ENCODE measurements at regions not wholly inside any gene's neighbourhood (a gene's known extent, or its start where the extent isn't known, plus 50 kb on each side); places are given as distances from the start of the nearest gene placed in this dataset.

DNA sequence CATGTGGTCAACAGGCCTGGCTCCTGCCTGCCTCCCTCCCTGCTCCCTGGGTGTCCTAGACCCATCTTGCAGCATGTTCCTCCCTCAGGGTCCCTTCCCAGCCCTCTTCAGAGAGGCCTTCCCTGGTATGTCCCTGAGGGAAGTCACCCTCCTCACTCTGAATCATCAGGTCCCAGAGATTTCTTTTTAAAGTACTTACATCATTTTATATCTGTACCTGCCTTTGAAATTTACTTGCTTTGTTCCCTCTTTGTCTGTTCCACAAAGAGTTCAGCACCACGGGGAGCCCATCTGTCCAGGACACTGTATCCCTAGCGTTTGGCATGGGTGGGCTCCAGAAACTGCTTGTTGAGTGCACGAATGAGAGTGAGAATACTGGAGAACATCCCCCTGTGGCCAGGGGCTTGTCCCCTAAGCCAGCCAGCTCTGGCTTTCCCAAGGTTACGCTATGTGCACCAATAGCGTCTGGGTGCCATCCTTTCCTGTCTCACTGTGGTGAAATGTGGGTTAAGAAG lies 50.6 kb upstream of the IGFBP3 start:
- Histone ChIP-seq H2AFZ (ENCODE audit: low read depth, low read length) (no peak overlapping the region), H3K36me3 (ENCODE audit: insufficient read depth, low read length) (no peaks in the 10 kb centered on the region), H3K27me3 (ENCODE audit: insufficient read depth, low read length) (no peaks in the 10 kb centered on the region), H3K9me3 (ENCODE audit: low read length) (peaks cover 3% of the 10 kb centered on the region), H3K4me1 (ENCODE audit: insufficient read depth, low read length) (no peaks in the 10 kb centered on the region), H3K4me3 (ENCODE audit: low read length) (no peak overlapping the region)

DNA sequence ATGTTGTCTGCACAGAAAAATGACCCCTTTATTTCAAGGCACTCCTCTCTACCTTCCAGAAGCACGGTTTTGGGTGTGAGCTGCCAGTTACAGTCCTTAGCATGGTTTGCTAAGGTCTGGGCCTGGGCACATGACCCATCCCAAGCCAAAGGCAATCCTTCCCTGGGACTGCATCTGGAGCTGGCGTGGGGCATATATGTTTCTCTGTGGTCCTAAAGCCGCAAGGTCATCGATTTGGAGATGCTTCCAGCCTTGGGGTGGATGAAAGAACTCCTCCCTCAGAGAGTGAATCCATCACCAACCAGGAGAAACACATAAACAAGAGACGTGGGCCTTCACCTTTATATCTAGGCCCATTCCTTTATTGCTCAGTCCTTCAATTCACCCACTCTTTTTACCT lies 50.1 kb upstream of the IGFBP3 start:
- H3K36me3 ChIP-seq (ENCODE audit: insufficient read depth, low read length), result no peaks in the 10 kb centered on the region
- H3K4me3 ChIP-seq (ENCODE audit: low read length), result no peak overlapping the region

More for the DNA sequence above, 50.1 kb upstream of the IGFBP3 start:
- Histone ChIP-seq H3K9me3 (ENCODE audit: low read length) (peaks cover 3% of the 10 kb centered on the region), H2AFZ (ENCODE audit: low read depth, low read length) (no peak overlapping the region), H3K4me1 (ENCODE audit: insufficient read depth, low read length) (no peaks in the 10 kb centered on the region), H3K27me3 (ENCODE audit: insufficient read depth, low read length) (no peaks in the 10 kb centered on the region)

Measured in neuron (in vitro differentiated cells).